Body of pancreas (tissue), 4 donors: ENCODE measurements at regions not wholly inside any gene's neighbourhood (a gene's known extent, or its start where the extent isn't known, plus 50 kb on each side); places are given as distances from the start of the nearest gene placed in this dataset.

Experiments used
- ATAC-seq: fragments of 150-250 bp; one replicate; pipeline ENCODE4 v1.9.1; 2016
- DNase-seq, 4 donors: peaks; one replicate each; pipeline ENCODE4 v3.0.0-alpha.2; 2019
- H3K27ac ChIP-seq, 4 donors: fragments of 200-600 bp; sonication (generic); 1 replicate in 3 of 4; 2 replicates in 1 of 4; pipeline versions ENCODE4 v1.5.1 to v1.6.1; 2016 to 2019; ENCODE audit warnings: mild to moderate bottlenecking in 1 of 4, mixed read lengths in 1 of 4, moderate library complexity in 1 of 4
- H3K27me3 ChIP-seq, 2 donors: fragments of 200-600 bp; sonication (generic); one replicate each; pipeline ENCODE4 v1.6.0; 2016; ENCODE audit warnings: mild to moderate bottlenecking in 1 of 2
- H3K36me3 ChIP-seq, 2 donors: fragments of 200-600 bp; sonication (generic); replicated peaks in 1 of 2; 2 replicates each; pipeline ENCODE4 v1.5.1; 2016; ENCODE audit warnings: low read depth in 2 of 2; ENCODE audit not compliant: insufficient read depth in 1 of 2
- H3K4me1 ChIP-seq: fragments of 200-600 bp; sonication (generic); one replicate; pipeline ENCODE4 v1.6.0; 2016
- H3K4me3 ChIP-seq, 2 donors: fragments of 200-600 bp; sonication (generic); 1 replicate in 1 of 2; 2 replicates in 1 of 2; pipeline ENCODE4 v1.5.1; 2016 to 2019
- H3K9me3 ChIP-seq, 3 donors: fragments of 200-600 bp; sonication (generic); 1 replicate in 2 of 3; 2 replicates in 1 of 3; pipeline ENCODE4 v1.5.1; 2016
- POLR2A ChIP-seq, 3 donors: fragments of 450-650 bp; IDR thresholded peaks; one replicate each; pipeline ENCODE4 v1.6.1; 2016; ENCODE audit warnings: antibody characterized with exemption in 3 of 3, mild to moderate bottlenecking in 2 of 3
- WGBS, 2 donors: methylation state at CpG; one replicate each; pipeline ENCODE4 v1.1.5; 2017; 5-methylcytosine and 5-hydroxymethylcytosine counted together
- intact Hi-C: fragments of 100-400 bp; cut with DNase I; formaldehyde crosslinking; loops from one replicate; pipeline ENCODE4 v1.15.1; 2023
- TF ChIP-seq, protein P1 (sequence below), 7 experiments: fragments of 450-650 bp in 4 of 7; fragments of 200-600 bp in 3 of 7; sonication (generic) in 3 of 7; IDR thresholded peaks; one replicate each; pipeline ENCODE4 v1.5.1; 2016 to 2019; ENCODE audit warnings: antibody characterized with exemption in 7 of 7

DNA sequence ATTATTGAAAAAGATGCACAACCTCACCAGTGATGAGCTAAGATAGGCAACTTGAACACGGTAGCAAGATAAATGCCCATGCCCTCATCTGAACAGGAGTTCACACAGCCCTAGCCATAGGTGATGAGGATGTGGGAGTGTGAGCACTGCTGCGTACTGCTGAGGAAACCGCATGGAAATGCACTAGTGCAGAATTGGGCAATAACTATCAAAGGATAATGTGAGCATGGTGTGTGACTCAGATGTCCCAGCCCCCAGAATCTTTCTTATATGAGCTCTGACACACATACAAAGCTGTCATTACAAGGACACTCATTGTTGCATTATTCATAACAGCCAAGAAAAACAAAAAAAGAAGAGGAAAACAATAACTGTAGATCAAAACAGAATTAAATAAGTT is 521.2 kb downstream of the IRX1 start:
- no peaks in the 10 kb centered on the region for H3K9me3 ChIP-seq
- TF ChIP-seq, protein P1, sequence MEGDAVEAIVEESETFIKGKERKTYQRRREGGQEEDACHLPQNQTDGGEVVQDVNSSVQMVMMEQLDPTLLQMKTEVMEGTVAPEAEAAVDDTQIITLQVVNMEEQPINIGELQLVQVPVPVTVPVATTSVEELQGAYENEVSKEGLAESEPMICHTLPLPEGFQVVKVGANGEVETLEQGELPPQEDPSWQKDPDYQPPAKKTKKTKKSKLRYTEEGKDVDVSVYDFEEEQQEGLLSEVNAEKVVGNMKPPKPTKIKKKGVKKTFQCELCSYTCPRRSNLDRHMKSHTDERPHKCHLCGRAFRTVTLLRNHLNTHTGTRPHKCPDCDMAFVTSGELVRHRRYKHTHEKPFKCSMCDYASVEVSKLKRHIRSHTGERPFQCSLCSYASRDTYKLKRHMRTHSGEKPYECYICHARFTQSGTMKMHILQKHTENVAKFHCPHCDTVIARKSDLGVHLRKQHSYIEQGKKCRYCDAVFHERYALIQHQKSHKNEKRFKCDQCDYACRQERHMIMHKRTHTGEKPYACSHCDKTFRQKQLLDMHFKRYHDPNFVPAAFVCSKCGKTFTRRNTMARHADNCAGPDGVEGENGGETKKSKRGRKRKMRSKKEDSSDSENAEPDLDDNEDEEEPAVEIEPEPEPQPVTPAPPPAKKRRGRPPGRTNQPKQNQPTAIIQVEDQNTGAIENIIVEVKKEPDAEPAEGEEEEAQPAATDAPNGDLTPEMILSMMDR (IDR thresholded peaks at IDR 0.05) = no peak
- no peak for TF ChIP-seq POLR2A (IDR thresholded peaks at IDR 0.05)
- DNase-seq (no peak), ATAC-seq (no peak)
- intact Hi-C loops = no loop called here
- H3K4me3 ChIP-seq = no peak overlapping the region
- H3K36me3 ChIP-seq = no peaks in the 10 kb centered on the region
- WGBS, 2 donors = 49 to 63% methylated on average over 3 of the region's 3 CpGs
- H3K27ac ChIP-seq = no peak overlapping the region
- no peaks in the 10 kb centered on the region for H3K4me1 ChIP-seq
- no peaks in the 10 kb centered on the region for H3K27me3 ChIP-seq

DNA sequence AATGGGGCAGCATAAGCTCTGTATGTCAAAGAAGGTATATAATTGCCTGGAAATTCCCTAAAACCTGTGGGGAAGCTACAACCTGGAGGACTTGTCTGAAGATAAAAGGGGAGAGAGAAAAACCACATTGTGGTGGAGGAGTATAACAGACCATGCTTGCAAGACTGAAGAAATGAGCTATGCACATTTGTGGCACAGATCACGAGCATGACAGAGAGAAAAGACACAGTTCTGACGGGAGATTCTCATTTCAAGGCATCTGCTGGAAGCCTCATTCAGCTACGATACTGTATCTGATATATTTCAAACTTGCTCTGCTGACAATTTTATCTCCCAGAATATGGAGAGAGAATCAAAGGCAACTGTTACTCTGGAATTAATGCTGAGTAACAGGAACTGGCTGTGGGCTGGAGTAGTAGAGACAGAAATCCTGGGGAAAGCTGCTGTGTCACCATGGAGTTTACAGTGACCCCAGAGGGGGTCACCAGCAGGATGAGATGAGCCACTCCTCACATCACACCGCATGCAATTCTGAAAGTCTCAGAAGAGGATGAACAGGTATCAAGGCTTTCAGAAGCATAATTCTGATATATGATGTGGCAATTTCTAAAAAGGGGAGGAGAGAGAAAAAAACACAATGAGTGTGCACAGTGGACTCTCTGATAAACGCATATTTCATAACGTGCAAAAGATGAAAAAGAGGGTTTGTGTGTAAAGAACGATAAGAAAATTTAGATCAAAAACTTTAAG is 528.8 kb downstream of the IRX1 start:
- no peak for DNase-seq
- intact Hi-C loops = no loop called here
- TF ChIP-seq, protein P1 (IDR thresholded peaks at IDR 0.05) = no peak
- no peak for TF ChIP-seq POLR2A (IDR thresholded peaks at IDR 0.05)
- H3K27me3 ChIP-seq = no peaks in the 10 kb centered on the region
- no peaks in the 10 kb centered on the region for H3K36me3 ChIP-seq
- H3K4me3 ChIP-seq = no peak overlapping the region
- H3K27ac ChIP-seq = no peak overlapping the region
- H3K9me3 ChIP-seq = no peaks in the 10 kb centered on the region
- no peaks in the 10 kb centered on the region for H3K4me1 ChIP-seq
- ATAC-seq = no peak
- 32 to 42% methylated on average over 7 of the region's 7 CpGs for WGBS, 2 donors

DNA sequence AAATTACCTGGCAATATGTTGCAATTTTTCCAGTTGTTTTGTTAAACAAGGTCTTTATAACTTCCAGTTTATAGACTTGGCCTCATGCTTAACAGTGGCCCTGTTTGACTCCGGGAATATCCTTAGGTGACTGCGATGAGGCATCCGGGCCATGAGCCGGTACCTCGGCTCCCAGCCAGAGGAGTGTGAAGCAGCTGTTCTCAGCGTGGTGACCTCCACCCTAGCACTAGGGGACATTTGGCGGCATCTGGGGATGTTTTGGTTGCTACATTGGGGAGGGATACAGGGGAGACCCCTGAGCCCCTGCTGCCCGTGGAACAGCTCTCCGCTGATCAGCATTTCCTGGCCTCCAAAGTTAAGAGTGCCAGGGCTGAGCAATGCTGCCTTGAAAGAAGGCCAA is 533.4 kb downstream of the IRX1 start:
- WGBS, 2 donors = 82 to 88% methylated on average over 9 of the region's 9 CpGs
- no peaks in the 10 kb centered on the region for H3K4me1 ChIP-seq
- no peak for ATAC-seq

DNA sequence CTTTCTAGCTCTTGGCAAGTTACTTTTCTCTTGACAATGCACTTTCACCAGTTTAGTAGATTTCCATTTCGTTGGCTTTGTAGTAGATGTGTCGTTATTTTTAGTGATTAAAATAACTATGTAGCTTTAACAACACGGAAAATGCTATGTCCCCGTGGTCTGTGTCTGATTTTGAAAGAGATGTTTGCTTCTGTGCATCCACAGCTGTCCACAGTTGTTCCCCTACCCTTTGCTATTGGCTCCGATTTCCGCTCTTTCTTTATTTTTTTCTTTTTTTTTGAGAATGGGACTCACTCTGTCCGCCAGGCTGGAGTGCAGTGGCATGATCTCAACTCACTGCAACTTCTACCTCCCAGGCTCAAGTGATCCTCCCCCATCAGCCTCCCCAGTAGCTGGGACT is 533.9 kb downstream of the IRX1 start:
- 68% methylated on average over 7 of the region's 7 CpGs for WGBS, 2 donors
- Histone ChIP-seq H3K36me3 (no peaks in the 10 kb centered on the region), H3K4me1 (no peaks in the 10 kb centered on the region), H3K27ac (no peak overlapping the region), H3K27me3 (no peaks in the 10 kb centered on the region), H3K4me3 (no peak overlapping the region), H3K9me3 (no peaks in the 10 kb centered on the region)
- intact Hi-C loops = no loop called here
- TF ChIP-seq, protein P1 (IDR thresholded peaks at IDR 0.05) = no peak
- no peak for TF ChIP-seq POLR2A (IDR thresholded peaks at IDR 0.05)
- DNase-seq (no peak), ATAC-seq (no peak)

More for the DNA sequence above, 533.4 kb downstream of the IRX1 start:
- Histone ChIP-seq H3K36me3 (no peaks in the 10 kb centered on the region), H3K4me3 (no peak overlapping the region), H3K27me3 (no peaks in the 10 kb centered on the region), H3K9me3 (no peaks in the 10 kb centered on the region), H3K27ac (no peak overlapping the region)
- TF ChIP-seq, protein P1 (IDR thresholded peaks at IDR 0.05) = no peak
- no peak for TF ChIP-seq POLR2A (IDR thresholded peaks at IDR 0.05)
- DNase-seq = no peak
- intact Hi-C loops = no loop called here

DNA sequence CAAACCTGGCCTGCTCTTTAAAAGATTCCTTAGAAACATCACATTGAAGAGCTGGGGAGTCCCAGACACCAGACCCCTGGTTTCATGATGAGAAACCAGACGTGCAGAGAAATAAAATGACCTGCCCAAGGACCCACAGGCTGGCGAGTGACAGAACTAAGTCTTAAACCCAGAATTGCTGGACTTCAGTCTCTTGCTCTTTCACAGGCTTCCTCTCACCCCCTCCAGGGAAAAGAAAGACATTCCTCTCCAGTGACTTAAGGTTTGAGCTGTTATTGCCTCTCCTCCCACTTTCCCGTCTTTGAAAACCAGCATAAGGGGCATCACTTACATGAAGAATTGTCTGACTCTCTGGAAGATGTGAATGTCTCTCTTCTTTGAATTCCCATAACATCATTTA is 535.2 kb downstream of the IRX1 start:
- 38 to 39% methylated on average over 3 of the region's 3 CpGs for WGBS, 2 donors
- intact Hi-C loops = no loop called here
- Histone ChIP-seq H3K4me1 (no peaks in the 10 kb centered on the region), H3K36me3 (no peaks in the 10 kb centered on the region), H3K27ac (no peak overlapping the region), H3K27me3 (no peaks in the 10 kb centered on the region), H3K9me3 (no peaks in the 10 kb centered on the region), H3K4me3 (no peak overlapping the region)
- DNase-seq (no peak), ATAC-seq (no peak)
- TF ChIP-seq, protein P1 (IDR thresholded peaks at IDR 0.05) = no peak
- TF ChIP-seq POLR2A (IDR thresholded peaks at IDR 0.05) = no peak
